SK-N-SH (cell line): ENCODE measurements at regions not wholly inside any gene's neighbourhood (a gene's known extent, or its start where the extent isn't known, plus 50 kb on each side); places are given as distances from the start of the nearest gene placed in this dataset.

Experiments used
- CTCF ChIA-PET: fragments of 300-600, 350-600 bp; formaldehyde crosslinking; extraction: SDS; loops from one replicate; lab custom pipeline; 2021; lab: Yijun Ruan, JAX
- POLR2A ChIA-PET: fragments of 350-600 bp; sonication (Branson Sonifier 250); formaldehyde crosslinking; extraction: SDS; loops from one replicate; lab custom pipeline; 2020; ENCODE audit warnings: antibody characterized with exemption, inconsistent platforms; lab: Yijun Ruan, JAX
- DNase-seq: peaks from one replicate; pipeline ENCODE4 v3.0.0; 2012
- H2AFZ ChIP-seq: fragments of 200-600 bp; sonication (generic); 2 replicates; pipeline ENCODE4 v1.8.1; 2016; ENCODE audit warnings: antibody characterized with exemption, mild to moderate bottlenecking, low read depth
- H3F3A ChIP-seq: fragments of 200-600 bp; sonication (generic); replicated peaks from 2 replicates; pipeline ENCODE3; 2016; ENCODE audit warnings: antibody characterized with exemption, mild to moderate bottlenecking; ENCODE audit not compliant: insufficient read depth
- H3K27ac ChIP-seq, 2 experiments: fragments of 200-500 bp in 1 of 2; fragments of 200-600 bp in 1 of 2; sonication (Bioruptor generic) in 1 of 2; sonication (generic), shearing (Covaris generic) in 1 of 2; 2 replicates each; pipeline versions ENCODE4 v1.5.1 to v1.6.1; 2014 to 2016; ENCODE audit warnings: low read depth in 2 of 2, inconsistent platforms in 1 of 2, low read length in 1 of 2, mild to moderate bottlenecking in 1 of 2, mixed read lengths in 1 of 2
- H3K27me3 ChIP-seq: fragments of 200-600 bp; sonication (generic), shearing (Covaris generic); 2 replicates; pipeline ENCODE4 v1.6.1; 2016; ENCODE audit warnings: mixed run types; ENCODE audit not compliant: insufficient read depth
- H3K36me3 ChIP-seq, 2 experiments: fragments of 200-500 bp in 1 of 2; fragments of 200-600 bp in 1 of 2; sonication (Bioruptor generic) in 1 of 2; sonication (generic) in 1 of 2; replicated peaks in 1 of 2; 2 replicates each; pipeline versions ENCODE3 to v1.5.1; 2014 to 2016; ENCODE audit warnings: low read length in 1 of 2, mild to moderate bottlenecking in 1 of 2; ENCODE audit not compliant: insufficient read depth in 2 of 2, control insufficient read depth in 1 of 2
- H3K4me1 ChIP-seq, 2 experiments: fragments of 200-500 bp in 1 of 2; fragments of 200-600 bp in 1 of 2; sonication (Bioruptor generic) in 1 of 2; sonication (generic), shearing (Covaris generic) in 1 of 2; 2 replicates each; pipeline versions ENCODE4 v1.5.1 to v1.6.1; 2014 to 2016; ENCODE audit warnings: low read depth in 1 of 2, low read length in 1 of 2, mixed run types in 1 of 2; ENCODE audit not compliant: insufficient read depth in 2 of 2, control insufficient read depth in 1 of 2
- H3K4me2 ChIP-seq: fragments of 200-600 bp; sonication (generic), shearing (Covaris generic); 2 replicates; pipeline ENCODE4 v1.6.1; 2017; ENCODE audit warnings: mixed run types
- H3K4me3 ChIP-seq, 2 experiments: fragments of 200-500 bp in 1 of 2; fragments of 200-600 bp in 1 of 2; sonication (Bioruptor generic) in 1 of 2; sonication (generic), shearing (Covaris generic) in 1 of 2; 2 replicates each; pipeline versions ENCODE4 v1.5.1 to v1.8.1; 2014 to 2016; ENCODE audit warnings: low read depth in 2 of 2, inconsistent platforms in 1 of 2, low read length in 1 of 2, mild to moderate bottlenecking in 1 of 2, mixed read lengths in 1 of 2, moderate library complexity in 1 of 2
- H3K79me2 ChIP-seq: fragments of 200-600 bp; sonication (generic); 2 replicates; pipeline ENCODE4 v1.8.1; 2017; ENCODE audit warnings: mild to moderate bottlenecking; ENCODE audit not compliant: insufficient read depth
- H3K9ac ChIP-seq: fragments of 200-600 bp; sonication (generic); 2 replicates; pipeline ENCODE4 v1.6.1; 2017; ENCODE audit warnings: mixed run types
- H3K9me2 ChIP-seq: fragments of 200-600 bp; sonication (generic); 2 replicates; pipeline ENCODE4 v1.6.1; 2017; ENCODE audit warnings: mixed run types
- H3K9me3 ChIP-seq: fragments of 200-600 bp; sonication (generic); 2 replicates; pipeline ENCODE4 v1.6.1; 2017; ENCODE audit warnings: mixed run types, mild to moderate bottlenecking, moderate library complexity
- H4K20me1 ChIP-seq: fragments of 200-600 bp; sonication (generic); 2 replicates; pipeline ENCODE4 v1.6.1; 2017; ENCODE audit warnings: mild to moderate bottlenecking, mixed run types; ENCODE audit not compliant: insufficient read depth
- CHD2 ChIP-seq: fragments of 150-350 bp; IDR thresholded peaks from 2 replicates; pipeline ENCODE4 v1.6.1; 2018; ENCODE audit warnings: low read length; ENCODE audit not compliant: partially characterized antibody
- ELF1 ChIP-seq: IDR thresholded peaks from 2 replicates; pipeline ENCODE4 v1.4.0; 2012
- EP300 ChIP-seq, 2 experiments: IDR thresholded peaks; 2 replicates each; pipeline versions ENCODE4 v1.4.0 to v1.6.1; 2012; ENCODE audit warnings: borderline replicate concordance in 1 of 2, low read depth in 1 of 2, low read length in 1 of 2
- FOSL2 ChIP-seq: IDR thresholded peaks from 2 replicates; pipeline ENCODE4 v1.4.0; 2012; ENCODE audit warnings: low read depth, mild to moderate bottlenecking, moderate library complexity, borderline replicate concordance
- FOXJ3 ChIP-seq: sonication (generic); formaldehyde crosslinking; IDR thresholded peaks from 2 replicates; pipeline ENCODE4 v1.5.1; 2020; ENCODE audit warnings: mild to moderate bottlenecking, missing genetic modification reagents
- FOXM1 ChIP-seq: IDR thresholded peaks from 2 replicates; pipeline ENCODE4 v1.4.0; 2012; ENCODE audit warnings: low read depth, mild to moderate bottlenecking
- JUND ChIP-seq: IDR thresholded peaks from 2 replicates; pipeline ENCODE4 v1.4.0; 2012
- PBX3 ChIP-seq: IDR thresholded peaks from 2 replicates; pipeline ENCODE4; 2012
- RCOR1 ChIP-seq: fragments of 150-350 bp; IDR thresholded peaks from 2 replicates; pipeline ENCODE4 v1.6.1; 2017; ENCODE audit warnings: antibody characterized with exemption, low read length
- RXRA ChIP-seq: IDR thresholded peaks from 2 replicates; pipeline ENCODE4 v1.4.0; 2012; ENCODE audit warnings: low read depth, mild to moderate bottlenecking, borderline replicate concordance
- TAF1 ChIP-seq: IDR thresholded peaks from 2 replicates; pipeline ENCODE4 v1.6.1; 2012; ENCODE audit warnings: low read depth, mild to moderate bottlenecking, low read length, moderate library complexity, borderline replicate concordance
- TEAD4 ChIP-seq: IDR thresholded peaks from 2 replicates; pipeline ENCODE4 v1.4.0; 2012; ENCODE audit warnings: mild to moderate bottlenecking, borderline replicate concordance; ENCODE audit not compliant: insufficient read depth
- USF1 ChIP-seq: IDR thresholded peaks from 2 replicates; pipeline ENCODE4 v1.4.0; 2012; ENCODE audit warnings: low read depth, borderline replicate concordance
- USF2 ChIP-seq: fragments of 150-350 bp; IDR thresholded peaks from 2 replicates; pipeline ENCODE4 v1.6.1; 2017; ENCODE audit warnings: antibody characterized with exemption, low read length, low read depth, borderline replicate concordance
- YY1 ChIP-seq: IDR thresholded peaks from 2 replicates; pipeline ENCODE4 v1.4.0; 2012; ENCODE audit warnings: low read depth, mild to moderate bottlenecking
- ZBTB33 ChIP-seq: IDR thresholded peaks from 2 replicates; pipeline ENCODE4 v1.4.0; 2012; ENCODE audit warnings: low read depth, borderline replicate concordance
- WGBS: methylation state at CpG from one replicate; pipeline ENCODE4 v1.1.6; 2017; ENCODE audit warnings: low lambda C conversion rate; 5-methylcytosine and 5-hydroxymethylcytosine counted together

GRCh38 chr18:43526426-43527145, 249.3 kb upstream of the SYT4 start:
- Histone ChIP-seq H3K9me2 (no peaks in the 10 kb centered on the region), H4K20me1 (no peaks in the 10 kb centered on the region), H3K27me3 (no peaks in the 10 kb centered on the region), H3K9ac (no peak overlapping the region), H3K4me2 (no peak overlapping the region), H2AFZ (no peak overlapping the region), H3F3A (no peaks in the 10 kb centered on the region), H3K4me3 (no peak overlapping the region), H3K9me3 (no peaks in the 10 kb centered on the region), H3K79me2 (no peaks in the 10 kb centered on the region), H3K4me1 (no peaks in the 10 kb centered on the region), H3K27ac (no peak overlapping the region), H3K36me3 (no peaks in the 10 kb centered on the region)
- DNase-seq, result no peak
- CTCF ChIA-PET, result interaction anchor here (0.5 kb wide), 1 partner anchor 778 kb away, joined by 3 read pairs; no protein-coding TSS in a partner anchor
- TF ChIP-seq FOXJ3 (CRISPR knock-in tag) (no peak), RCOR1 (no peak), CHD2 (no peak), USF1 (no peak), ZBTB33 (no peak), USF2 (no peak), FOSL2 (no peak), PBX3 (no peak), TAF1 (no peak), FOXM1 (no peak), JUND (no peak), EP300 (IDR thresholded peaks at IDR 0.05; ENCODE audit: borderline replicate concordance in 1 of 2, low read depth in 1 of 2, low read length in 1 of 2) (no peak), ELF1 (no peak), TEAD4 (no peak), RXRA (no peak), YY1 (no peak)
- 24% methylated on average over 2 of the region's 2 CpGs for WGBS
- POLR2A ChIA-PET, result no interaction called here
